ENCODE measurements at regions not wholly inside any gene's neighbourhood (a gene's known extent, or its start where the extent isn't known, plus 50 kb on each side); places are given as distances from the start of the nearest gene placed in this dataset.

GRCh38 chr7:81487516-81487915, 282.3 kb downstream of the HGF start:
- TF ChIP-seq ZNF274 (IDR thresholded peaks at IDR 0.05; ENCODE audit: low read depth, low read length): no peak
- TF ChIP-seq SUZ12 (IDR thresholded peaks at IDR 0.05; ENCODE audit: extremely low read depth, insufficient read depth, insufficient read length): no peak
